GM21619 (cell line): ENCODE measurements at regions not wholly inside any gene's neighbourhood (a gene's known extent, or its start where the extent isn't known, plus 50 kb on each side); places are given as distances from the start of the nearest gene placed in this dataset.

Source experiments
- ATAC-seq: cut with Tn5 transposase; IDR thresholded peaks from one replicate; pipeline ENCODE4 v1.9.1; 2021; ENCODE audit not compliant: unreplicated experiment

GRCh38 chr5:125521289-125521688 is 774.9 kb upstream of the ZNF608 start:
- ATAC-seq: no peak

DNA sequence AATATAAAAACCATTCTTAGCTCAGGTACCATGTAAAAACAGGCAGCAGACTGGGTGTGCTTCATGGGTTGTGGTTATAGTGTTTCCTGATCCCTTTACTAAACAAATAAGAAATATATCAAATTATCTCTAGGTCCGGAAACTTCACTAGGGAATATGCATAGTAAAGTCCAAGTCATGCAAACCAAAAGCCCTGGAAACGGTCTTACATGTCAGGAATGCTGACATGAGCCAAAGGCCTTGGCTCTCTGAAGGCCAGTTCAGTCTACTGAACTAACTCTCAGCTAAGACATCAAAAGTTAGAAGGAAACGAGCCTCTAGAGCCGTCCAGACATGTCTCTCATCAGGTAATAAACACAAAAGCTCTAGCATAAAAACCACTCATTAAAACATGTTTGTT is 778.9 kb upstream of the ZNF608 start:
- ATAC-seq: no peak

GRCh38 chr5:125526966-125527365 is 780.5 kb upstream of the ZNF608 start:
- no peak for ATAC-seq

DNA sequence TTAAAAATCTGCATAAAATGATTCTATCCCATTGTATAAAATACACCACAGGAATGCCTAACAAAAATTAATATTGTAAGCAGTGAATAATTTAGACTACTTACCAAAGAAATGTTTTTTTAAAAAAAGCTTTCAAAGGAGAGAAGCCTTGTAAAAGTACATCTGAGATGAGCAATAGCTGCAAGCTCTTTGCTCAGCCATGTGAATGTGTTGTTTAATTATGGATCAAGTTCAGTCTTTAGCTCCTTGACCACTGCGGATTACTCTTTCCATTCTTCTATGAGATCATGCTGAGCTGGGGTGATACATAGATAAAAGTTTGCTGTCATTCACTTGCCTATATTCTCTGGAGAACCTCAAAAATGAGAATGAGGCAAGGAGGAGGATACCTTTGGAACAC is 782.4 kb upstream of the ZNF608 start:
- ATAC-seq: no peak

- no peak for ATAC-seq
These were observed 784.6 kb upstream of the ZNF608 start for GRCh38 chr5:125530833-125531615.

- ATAC-seq: no peak
These were observed 789.7 kb upstream of the ZNF608 start for GRCh38 chr5:125536095-125536494.

- no peak for ATAC-seq
These were observed 790.1 kb upstream of the ZNF608 start for GRCh38 chr5:125536582-125536981.

- no peak for ATAC-seq
These were observed 791.2 kb upstream of the ZNF608 start for GRCh38 chr5:125537661-125538060.

GRCh38 chr5:125538469-125538868 is 792.0 kb upstream of the ZNF608 start:
- ATAC-seq: no peak

DNA sequence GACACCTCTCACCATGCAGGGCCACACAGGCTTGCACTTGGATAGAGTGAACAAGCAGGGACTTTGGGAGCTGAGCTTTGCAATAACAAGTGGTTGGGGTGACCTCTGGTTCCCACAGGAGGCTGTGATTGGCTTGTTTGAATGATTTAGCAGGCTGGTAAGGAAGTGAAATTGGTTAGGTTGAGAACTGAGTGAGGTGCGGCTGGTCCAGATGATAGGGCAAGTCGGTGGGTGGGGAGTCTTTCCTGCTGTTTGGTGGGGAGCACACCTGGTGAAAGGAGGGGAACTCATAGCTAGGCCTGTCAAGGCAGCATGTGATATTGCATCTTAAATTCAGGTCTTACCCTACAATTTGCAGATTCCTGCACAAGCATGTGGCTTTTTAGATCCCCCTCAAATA is 794.6 kb upstream of the ZNF608 start:
- no peak for ATAC-seq

GRCh38 chr5:125549322-125549911 is 803.0 kb upstream of the ZNF608 start:
- ATAC-seq: no peak

DNA sequence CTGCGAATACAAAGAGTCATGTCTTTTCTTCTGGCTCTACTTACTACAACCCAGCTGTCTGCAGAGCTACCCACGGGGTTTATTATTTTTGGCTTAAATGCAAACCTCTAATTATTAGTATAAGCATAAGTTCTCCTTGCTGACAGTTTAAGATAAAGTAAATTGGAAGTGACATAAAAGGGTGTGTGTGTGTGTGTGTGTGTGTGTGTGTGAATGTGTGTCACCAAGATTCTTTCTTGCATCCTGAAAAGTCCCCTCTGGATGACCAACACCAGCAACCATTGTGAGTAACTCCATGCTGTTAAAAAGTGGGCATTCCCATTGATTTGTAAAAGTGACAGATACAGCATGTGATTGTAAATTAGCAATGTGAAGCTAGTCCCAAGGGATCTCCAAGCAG is 803.8 kb upstream of the ZNF608 start:
- no peak for ATAC-seq

DNA sequence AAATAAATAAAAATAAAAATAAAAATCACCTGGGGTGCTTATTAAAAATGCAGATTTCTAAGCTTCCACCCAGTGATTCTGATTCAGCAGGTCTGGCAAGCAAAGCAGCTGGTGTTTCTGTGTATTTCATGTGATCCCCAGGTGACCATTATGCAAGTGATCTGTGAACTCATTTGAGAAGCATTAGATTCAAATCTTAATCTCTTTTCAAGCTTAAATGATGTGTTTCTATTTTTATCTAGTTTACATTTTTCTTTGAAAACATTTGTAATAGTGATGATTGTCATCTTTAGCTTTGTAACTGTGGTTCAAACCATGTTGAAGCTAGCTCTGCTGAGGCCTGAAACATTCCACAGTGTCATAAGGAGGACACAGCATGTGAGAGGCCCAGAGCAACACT is 804.8 kb upstream of the ZNF608 start:
- ATAC-seq: no peak

GRCh38 chr5:125551797-125552196 is 805.4 kb upstream of the ZNF608 start:
- no peak for ATAC-seq

- ATAC-seq: no peak
These were observed 806.0 kb upstream of the ZNF608 start for GRCh38 chr5:125552486-125552885.

DNA sequence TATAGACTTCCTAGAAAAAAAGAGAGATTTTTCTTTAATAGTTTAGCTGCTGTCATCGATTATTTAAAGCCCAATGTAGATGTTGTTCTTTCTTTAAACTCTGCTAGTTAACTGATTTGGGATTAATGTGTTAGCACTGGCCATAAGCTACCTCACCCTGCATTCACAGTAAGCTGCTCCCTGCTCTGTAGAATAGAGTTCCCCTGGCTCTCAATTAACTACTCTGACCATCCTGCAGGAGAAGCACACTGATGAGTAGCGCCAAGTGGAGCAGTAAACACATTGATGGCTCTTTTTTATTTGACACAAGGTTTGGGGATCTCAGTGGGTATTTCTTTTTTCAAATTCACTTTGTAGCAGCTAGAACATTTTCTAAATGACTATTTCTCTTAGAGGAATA is 807.9 kb upstream of the ZNF608 start:
- ATAC-seq: no peak

- no peak for ATAC-seq
These were observed 809.2 kb upstream of the ZNF608 start for GRCh38 chr5:125555591-125555990.

DNA sequence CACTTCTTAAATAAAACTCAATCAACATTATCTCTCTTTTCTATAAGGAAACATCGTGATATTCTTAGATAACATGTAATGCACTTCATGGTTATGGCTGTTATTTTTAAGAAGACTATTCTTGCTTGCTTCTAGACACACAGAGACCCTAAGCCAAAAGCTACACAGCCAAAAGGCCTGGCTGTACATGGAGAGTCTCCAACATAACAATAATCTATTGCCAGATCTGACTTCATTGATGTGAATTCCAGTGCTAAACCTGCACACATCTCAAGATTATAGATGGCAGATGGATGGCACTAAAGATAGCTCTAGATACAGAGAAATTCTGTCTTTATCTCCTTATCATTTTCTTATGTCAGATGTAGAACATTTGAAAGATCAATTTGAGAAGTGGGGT is 811.6 kb upstream of the ZNF608 start:
- no peak for ATAC-seq

DNA sequence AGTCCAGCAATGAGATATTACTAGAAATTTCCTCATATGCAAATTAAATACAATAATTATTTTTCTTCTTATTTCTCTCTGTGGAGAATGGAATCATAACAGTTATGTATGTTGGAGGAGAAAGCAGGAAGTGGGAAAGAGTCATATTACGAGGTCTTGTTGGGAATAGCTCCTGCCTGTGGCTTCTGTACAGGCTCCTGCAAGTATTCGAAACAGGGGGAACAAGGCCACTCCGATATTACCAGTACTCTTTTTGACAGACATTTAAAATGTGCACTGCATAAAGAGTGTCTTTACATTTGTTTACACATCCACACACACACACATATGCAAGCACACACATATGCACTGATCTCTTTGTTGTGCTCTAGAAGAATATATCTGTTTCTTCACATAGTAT is 812.0 kb upstream of the ZNF608 start:
- ATAC-seq: no peak

GRCh38 chr5:125559296-125559695 is 812.9 kb upstream of the ZNF608 start:
- no peak for ATAC-seq

- no peak for ATAC-seq
These were observed 814.2 kb upstream of the ZNF608 start for GRCh38 chr5:125560476-125561225.

GRCh38 chr5:125564317-125564975 is 818.0 kb upstream of the ZNF608 start:
- no peak for ATAC-seq
